IMR-90 (cell line): ENCODE measurements at regions not wholly inside any gene's neighbourhood (a gene's known extent, or its start where the extent isn't known, plus 50 kb on each side); places are given as distances from the start of the nearest gene placed in this dataset.

Source experiments
- BHLHE40 ChIP-seq: fragments of 150-350 bp; IDR thresholded peaks from 2 replicates; pipeline ENCODE4 v1.6.1; 2016; ENCODE audit warnings: mild to moderate bottlenecking, low read depth, low read length
- CEBPB ChIP-seq: IDR thresholded peaks from 2 replicates; pipeline ENCODE4 v1.6.1; 2012; ENCODE audit warnings: low read depth, low read length, improper control_type of control experiment
- MAFK ChIP-seq: IDR thresholded peaks from 2 replicates; pipeline ENCODE4 v1.6.1; 2012; ENCODE audit warnings: low read depth, low read length, improper control_type of control experiment
- NFE2L2 ChIP-seq: fragments of 150-350 bp; IDR thresholded peaks from 2 replicates; pipeline ENCODE4 v1.6.1; 2016; ENCODE audit warnings: low read depth, mild to moderate bottlenecking, low read length
- POLR2A ChIP-seq: IDR thresholded peaks from 2 replicates; pipeline ENCODE4 v1.6.1; 2012; ENCODE audit warnings: mild to moderate bottlenecking, low read depth, low read length
- RAD21 ChIP-seq: IDR thresholded peaks from 2 replicates; pipeline ENCODE4 v1.6.1; 2012; ENCODE audit warnings: low read length, improper control_type of control experiment
- RFX5 ChIP-seq: IDR thresholded peaks from 2 replicates; pipeline ENCODE4 v1.8.0; 2012; ENCODE audit warnings: low read depth, mild to moderate bottlenecking, low read length, moderate library complexity
- SMC3 ChIP-seq: fragments of 150-350 bp; IDR thresholded peaks from 2 replicates; pipeline ENCODE4 v1.6.1; 2016; ENCODE audit warnings: low read depth, mild to moderate bottlenecking, antibody characterized with exemption, low read length, moderate library complexity
- TF ChIP-seq, protein P1 (sequence below): conservative IDR thresholded peaks from 2 replicates; pipeline ENCODE4 v1.5.1; 2012; ENCODE audit warnings: mild to moderate bottlenecking, low read depth, low read length, improper control_type of control experiment
- TF ChIP-seq, protein P2 (sequence below): fragments of 150-350 bp; IDR thresholded peaks from 2 replicates; pipeline ENCODE4 v1.6.1; 2017; ENCODE audit warnings: mild to moderate bottlenecking, antibody characterized with exemption, low read length, low read depth
- TF ChIP-seq, protein P3 (sequence below): fragments of 150-350 bp; IDR thresholded peaks from 2 replicates; pipeline ENCODE4 v1.6.1; 2016; ENCODE audit warnings: low read depth, mild to moderate bottlenecking, low read length, moderate library complexity, borderline replicate concordance

DNA sequence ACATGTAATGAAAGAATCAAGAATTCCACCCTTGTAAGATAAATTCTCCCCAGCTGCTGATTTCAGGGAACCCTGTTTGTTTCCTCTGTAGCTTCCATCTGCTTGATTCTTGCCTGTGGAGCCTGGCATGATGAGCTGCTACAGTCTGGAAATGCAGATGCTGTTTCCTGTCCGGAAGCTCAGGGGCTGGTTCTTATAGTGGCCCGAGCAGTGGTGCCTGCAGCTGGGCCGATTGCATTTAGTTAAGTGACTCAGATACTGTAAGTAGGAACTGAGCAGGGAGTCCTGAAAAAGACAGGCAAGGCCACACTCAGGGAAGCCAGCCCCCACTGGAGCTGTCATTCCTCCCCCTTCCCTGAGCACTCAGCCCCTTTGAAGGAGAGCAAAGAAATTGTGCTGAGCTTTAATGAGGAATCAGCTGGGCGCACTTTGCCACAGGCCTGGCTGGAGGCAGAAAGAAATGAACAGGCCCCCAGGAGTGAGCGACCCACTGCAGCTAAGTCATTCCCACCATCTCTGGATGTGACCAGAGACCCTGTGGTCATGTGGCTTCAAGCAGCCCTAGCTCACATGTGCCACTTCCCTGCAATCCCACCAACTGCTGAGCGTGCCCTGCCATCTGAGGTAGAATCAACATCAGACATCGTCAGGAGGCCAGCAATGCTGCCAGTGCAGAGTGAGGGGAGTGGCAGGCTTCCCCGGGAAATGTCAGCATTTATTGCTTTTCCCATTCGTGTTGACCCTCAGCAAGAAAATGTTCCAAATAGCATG is 206.0 kb upstream of the WWC1 start:
- TF ChIP-seq, protein P1, sequence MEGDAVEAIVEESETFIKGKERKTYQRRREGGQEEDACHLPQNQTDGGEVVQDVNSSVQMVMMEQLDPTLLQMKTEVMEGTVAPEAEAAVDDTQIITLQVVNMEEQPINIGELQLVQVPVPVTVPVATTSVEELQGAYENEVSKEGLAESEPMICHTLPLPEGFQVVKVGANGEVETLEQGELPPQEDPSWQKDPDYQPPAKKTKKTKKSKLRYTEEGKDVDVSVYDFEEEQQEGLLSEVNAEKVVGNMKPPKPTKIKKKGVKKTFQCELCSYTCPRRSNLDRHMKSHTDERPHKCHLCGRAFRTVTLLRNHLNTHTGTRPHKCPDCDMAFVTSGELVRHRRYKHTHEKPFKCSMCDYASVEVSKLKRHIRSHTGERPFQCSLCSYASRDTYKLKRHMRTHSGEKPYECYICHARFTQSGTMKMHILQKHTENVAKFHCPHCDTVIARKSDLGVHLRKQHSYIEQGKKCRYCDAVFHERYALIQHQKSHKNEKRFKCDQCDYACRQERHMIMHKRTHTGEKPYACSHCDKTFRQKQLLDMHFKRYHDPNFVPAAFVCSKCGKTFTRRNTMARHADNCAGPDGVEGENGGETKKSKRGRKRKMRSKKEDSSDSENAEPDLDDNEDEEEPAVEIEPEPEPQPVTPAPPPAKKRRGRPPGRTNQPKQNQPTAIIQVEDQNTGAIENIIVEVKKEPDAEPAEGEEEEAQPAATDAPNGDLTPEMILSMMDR, result no peak
- TF ChIP-seq POLR2A (no peak), MAFK (no peak), RAD21 (no peak), SMC3 (no peak), RFX5 (no peak), NFE2L2 (no peak), BHLHE40 (no peak), CEBPB (no peak)
- TF ChIP-seq, protein P2, sequence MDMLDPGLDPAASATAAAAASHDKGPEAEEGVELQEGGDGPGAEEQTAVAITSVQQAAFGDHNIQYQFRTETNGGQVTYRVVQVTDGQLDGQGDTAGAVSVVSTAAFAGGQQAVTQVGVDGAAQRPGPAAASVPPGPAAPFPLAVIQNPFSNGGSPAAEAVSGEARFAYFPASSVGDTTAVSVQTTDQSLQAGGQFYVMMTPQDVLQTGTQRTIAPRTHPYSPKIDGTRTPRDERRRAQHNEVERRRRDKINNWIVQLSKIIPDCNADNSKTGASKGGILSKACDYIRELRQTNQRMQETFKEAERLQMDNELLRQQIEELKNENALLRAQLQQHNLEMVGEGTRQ, result no peak
- TF ChIP-seq, protein P3, sequence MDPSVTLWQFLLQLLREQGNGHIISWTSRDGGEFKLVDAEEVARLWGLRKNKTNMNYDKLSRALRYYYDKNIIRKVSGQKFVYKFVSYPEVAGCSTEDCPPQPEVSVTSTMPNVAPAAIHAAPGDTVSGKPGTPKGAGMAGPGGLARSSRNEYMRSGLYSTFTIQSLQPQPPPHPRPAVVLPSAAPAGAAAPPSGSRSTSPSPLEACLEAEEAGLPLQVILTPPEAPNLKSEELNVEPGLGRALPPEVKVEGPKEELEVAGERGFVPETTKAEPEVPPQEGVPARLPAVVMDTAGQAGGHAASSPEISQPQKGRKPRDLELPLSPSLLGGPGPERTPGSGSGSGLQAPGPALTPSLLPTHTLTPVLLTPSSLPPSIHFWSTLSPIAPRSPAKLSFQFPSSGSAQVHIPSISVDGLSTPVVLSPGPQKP, result no peak
